ENCODE measurements at regions not wholly inside any gene's neighbourhood (a gene's known extent, or its start where the extent isn't known, plus 50 kb on each side); places are given as distances from the start of the nearest gene placed in this dataset.

- Histone ChIP-seq H3K27ac (no peak overlapping the region), H3F3A (ENCODE audit: insufficient read depth, low read depth) (no peaks in the 10 kb centered on the region), H2AFZ (no peak overlapping the region), H3K4me3 (no peak overlapping the region), H3K4me1 (replicated peaks; ENCODE audit: insufficient read depth) (no peaks in the 10 kb centered on the region), H3K79me2 (ENCODE audit: low read depth) (no peaks in the 10 kb centered on the region), H3K9me2 (ENCODE audit: insufficient read depth) (no peaks in the 10 kb centered on the region), H3K36me3 (ENCODE audit: low read depth) (no peaks in the 10 kb centered on the region), H3K27me3 (ENCODE audit: insufficient read depth, low read depth) (no peaks in the 10 kb centered on the region), H3K9me3 (ENCODE audit: insufficient read depth, low read depth) (no peaks in the 10 kb centered on the region), H4K20me1 (ENCODE audit: insufficient read depth) (no peaks in the 10 kb centered on the region), H3K4me2 (no peak overlapping the region)
- no TSS peak for BruUV-seq (replicated peaks)
- POLR2A ChIA-PET (ENCODE audit: unreplicated experiment) = no interaction called here
- CTCF ChIA-PET = no interaction called here
- no peak for DNase-seq
- intact Hi-C loops (cut with micrococcal nuclease; ENCODE audit: unreplicated experiment) = no loop called here
- no peak for TF ChIP-seq CTCF (conservative IDR thresholded peaks at IDR 0.05)
- no peak for TF ChIP-seq EZH2 (IDR thresholded peaks at IDR 0.05; ENCODE audit: low read depth)
These were observed 87.4 kb upstream of the HS6ST1 start for GRCh38 chr2:128405981-128406613.

- ChIA-PET CTCF (no interaction called here), POLR2A (ENCODE audit: unreplicated experiment) (interaction anchor here (0.6 kb wide), 1 partner anchor 137 kb away, joined by 3 read pairs; no protein-coding TSS in a partner anchor)
- Histone ChIP-seq H3K27me3 (ENCODE audit: insufficient read depth, low read depth) (no peaks in the 10 kb centered on the region), H3K79me2 (ENCODE audit: low read depth) (no peaks in the 10 kb centered on the region), H3K27ac (no peak overlapping the region), H3K9me3 (ENCODE audit: insufficient read depth, low read depth) (no peaks in the 10 kb centered on the region), H4K20me1 (ENCODE audit: insufficient read depth) (no peaks in the 10 kb centered on the region), H3K4me3 (no peak overlapping the region), H3K4me2 (no peak overlapping the region), H3K4me1 (replicated peaks; ENCODE audit: insufficient read depth) (no peaks in the 10 kb centered on the region), H3K36me3 (ENCODE audit: low read depth) (no peaks in the 10 kb centered on the region), H3K9me2 (ENCODE audit: insufficient read depth) (no peaks in the 10 kb centered on the region), H2AFZ (no peak overlapping the region), H3F3A (ENCODE audit: insufficient read depth, low read depth) (no peaks in the 10 kb centered on the region)
- DNase-seq = no peak
- TF ChIP-seq CTCF (conservative IDR thresholded peaks at IDR 0.05) (no peak), EZH2 (IDR thresholded peaks at IDR 0.05; ENCODE audit: low read depth) (no peak)
- no TSS peak for BruUV-seq (replicated peaks)
- intact Hi-C loops (cut with micrococcal nuclease; ENCODE audit: unreplicated experiment) = no loop called here
These were observed 88.3 kb upstream of the HS6ST1 start for GRCh38 chr2:128406736-128407554.

GRCh38 chr2:128408349-128409305, 90.0 kb upstream of the HS6ST1 start:
- no peak for TF ChIP-seq EZH2 (IDR thresholded peaks at IDR 0.05; ENCODE audit: low read depth)
- TF ChIP-seq CTCF (conservative IDR thresholded peaks at IDR 0.05) = no peak
- H3K36me3 ChIP-seq (ENCODE audit: low read depth) = no peaks in the 10 kb centered on the region
- DNase-seq = no peak
- H3K4me3 ChIP-seq = no peak overlapping the region
- CTCF ChIA-PET = no interaction called here
- H3K4me1 ChIP-seq (replicated peaks; ENCODE audit: insufficient read depth) = no peaks in the 10 kb centered on the region
- intact Hi-C loops (cut with micrococcal nuclease; ENCODE audit: unreplicated experiment) = no loop called here
- no peaks in the 10 kb centered on the region for H3K27me3 ChIP-seq (ENCODE audit: insufficient read depth, low read depth)
- H3K9me3 ChIP-seq (ENCODE audit: insufficient read depth, low read depth) = no peaks in the 10 kb centered on the region
- BruUV-seq (replicated peaks) = no TSS peak
- H3F3A ChIP-seq (ENCODE audit: insufficient read depth, low read depth) = no peaks in the 10 kb centered on the region
- no peak overlapping the region for H3K4me2 ChIP-seq
- H3K27ac ChIP-seq = no peak overlapping the region
- no peaks in the 10 kb centered on the region for H3K9me2 ChIP-seq (ENCODE audit: insufficient read depth)
- H2AFZ ChIP-seq = no peak overlapping the region; the same call in 1 of the 2 replicates
- POLR2A ChIA-PET (ENCODE audit: unreplicated experiment) = interaction anchor here (0.7 kb wide), 1 partner anchor 61 kb away, joined by 3 read pairs; no protein-coding TSS in a partner anchor
- no peaks in the 10 kb centered on the region for H4K20me1 ChIP-seq (ENCODE audit: insufficient read depth)
- H3K79me2 ChIP-seq (ENCODE audit: low read depth) = no peaks in the 10 kb centered on the region
